ENCODE measurements at regions not wholly inside any gene's neighbourhood (a gene's known extent, or its start where the extent isn't known, plus 50 kb on each side); places are given as distances from the start of the nearest gene placed in this dataset.
A peak's percentile ranks its signal among the peaks of the same experiment; 100 is the strongest.

DNA sequence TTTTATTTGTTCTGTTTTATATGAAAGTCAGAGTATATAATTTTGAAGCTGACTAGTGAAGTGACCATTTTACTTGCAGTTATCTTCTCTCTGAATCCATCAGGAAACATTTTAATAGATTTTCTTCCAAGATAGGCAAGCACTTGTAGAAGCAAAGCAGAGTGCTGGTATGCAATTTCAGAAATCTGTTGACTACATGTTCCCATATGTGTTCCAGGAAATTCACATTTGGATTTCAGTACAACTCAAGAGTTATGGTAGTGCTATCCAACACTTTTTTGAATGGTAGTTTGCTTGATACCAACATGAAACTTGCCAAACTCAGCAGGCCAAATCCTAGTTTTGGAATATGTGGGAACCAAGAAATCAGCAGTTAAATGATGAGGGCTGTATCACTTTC lies 94.0 kb downstream of the CENPW start:
- no peaks in the 10 kb centered on the region for H3K36me3 ChIP-seq (ENCODE audit: low read depth, missing control alignments)
- intact Hi-C loops (cut with DNase I; ENCODE audit: low total_unique reads): no loop called here
- TF ChIP-seq, protein P1, sequence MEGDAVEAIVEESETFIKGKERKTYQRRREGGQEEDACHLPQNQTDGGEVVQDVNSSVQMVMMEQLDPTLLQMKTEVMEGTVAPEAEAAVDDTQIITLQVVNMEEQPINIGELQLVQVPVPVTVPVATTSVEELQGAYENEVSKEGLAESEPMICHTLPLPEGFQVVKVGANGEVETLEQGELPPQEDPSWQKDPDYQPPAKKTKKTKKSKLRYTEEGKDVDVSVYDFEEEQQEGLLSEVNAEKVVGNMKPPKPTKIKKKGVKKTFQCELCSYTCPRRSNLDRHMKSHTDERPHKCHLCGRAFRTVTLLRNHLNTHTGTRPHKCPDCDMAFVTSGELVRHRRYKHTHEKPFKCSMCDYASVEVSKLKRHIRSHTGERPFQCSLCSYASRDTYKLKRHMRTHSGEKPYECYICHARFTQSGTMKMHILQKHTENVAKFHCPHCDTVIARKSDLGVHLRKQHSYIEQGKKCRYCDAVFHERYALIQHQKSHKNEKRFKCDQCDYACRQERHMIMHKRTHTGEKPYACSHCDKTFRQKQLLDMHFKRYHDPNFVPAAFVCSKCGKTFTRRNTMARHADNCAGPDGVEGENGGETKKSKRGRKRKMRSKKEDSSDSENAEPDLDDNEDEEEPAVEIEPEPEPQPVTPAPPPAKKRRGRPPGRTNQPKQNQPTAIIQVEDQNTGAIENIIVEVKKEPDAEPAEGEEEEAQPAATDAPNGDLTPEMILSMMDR (IDR thresholded peaks at IDR 0.05): no peak
- no peak for TF ChIP-seq POLR2A (IDR thresholded peaks at IDR 0.05)
- H3K4me1 ChIP-seq: no peaks in the 10 kb centered on the region
- no peak overlapping the region for H3K4me3 ChIP-seq
- H3K9me3 ChIP-seq: no peaks in the 10 kb centered on the region
- no peak for DNase-seq
- no peaks in the 10 kb centered on the region for H3K27me3 ChIP-seq
- H3K27ac ChIP-seq: no peak overlapping the region

DNA sequence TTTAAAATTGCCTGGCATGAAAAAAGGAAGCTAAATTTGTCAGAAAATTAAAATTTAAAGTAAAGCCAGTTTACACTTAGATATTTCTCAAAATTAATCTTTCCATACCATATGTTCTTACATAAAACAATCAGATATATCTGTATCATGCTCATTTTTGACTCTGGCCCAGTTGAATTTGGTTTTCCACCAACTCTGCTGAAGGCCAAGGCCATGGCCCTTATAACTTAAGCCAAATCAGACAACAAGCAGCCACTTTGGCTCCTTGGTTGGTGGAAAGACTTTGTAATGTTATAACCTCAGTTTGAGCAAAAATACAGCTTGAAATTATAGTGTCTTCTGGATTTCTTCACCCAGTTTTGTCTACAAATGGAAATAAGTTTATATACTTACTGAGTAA lies 97.3 kb downstream of the CENPW start:
- intact Hi-C loops (cut with DNase I; ENCODE audit: low total_unique reads): no loop called here

DNA sequence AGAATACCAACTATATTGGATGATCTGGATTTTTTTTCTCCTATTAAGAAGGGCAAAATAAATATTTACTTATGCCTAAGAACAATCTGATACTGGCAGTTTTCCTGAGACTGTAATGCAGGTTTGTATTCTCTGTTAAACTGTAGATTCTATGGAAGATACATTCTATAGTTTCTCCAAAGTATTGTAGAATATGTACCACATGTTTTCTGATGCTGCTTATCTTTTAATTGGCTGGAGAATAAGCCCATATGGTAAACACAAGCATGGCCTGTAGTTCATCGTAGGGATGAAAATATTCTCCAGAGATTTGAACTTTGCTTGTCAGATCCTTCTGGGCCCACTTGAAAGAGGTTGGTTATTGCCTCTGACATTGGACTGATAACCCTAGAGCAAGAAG lies 99.1 kb downstream of the CENPW start:
- intact Hi-C loops (cut with DNase I; ENCODE audit: low total_unique reads): no loop called here
- Histone ChIP-seq H3K9me3 (no peaks in the 10 kb centered on the region), H3K36me3 (ENCODE audit: low read depth, missing control alignments) (no peaks in the 10 kb centered on the region), H3K4me1 (no peaks in the 10 kb centered on the region), H3K27ac (no peak overlapping the region), H3K27me3 (no peaks in the 10 kb centered on the region), H3K4me3 (no peak overlapping the region)
- no peak for TF ChIP-seq POLR2A (IDR thresholded peaks at IDR 0.05)
- TF ChIP-seq, protein P1 (IDR thresholded peaks at IDR 0.05): no peak
- 36 to 71% methylated on average over 1 of the region's 1 CpG for WGBS, 2 donors
- DNase-seq: no peak

More for the DNA sequence above, 97.3 kb downstream of the CENPW start:
- H3K4me3 ChIP-seq: no peak overlapping the region
- no peaks in the 10 kb centered on the region for H3K27me3 ChIP-seq
- TF ChIP-seq, protein P1 (IDR thresholded peaks at IDR 0.05): no peak
- no peak for TF ChIP-seq POLR2A (IDR thresholded peaks at IDR 0.05)
- H3K4me1 ChIP-seq: no peaks in the 10 kb centered on the region
- H3K27ac ChIP-seq: no peak overlapping the region
- peak; percentile 15 for DNase-seq
- H3K9me3 ChIP-seq: no peaks in the 10 kb centered on the region
- no peaks in the 10 kb centered on the region for H3K36me3 ChIP-seq (ENCODE audit: low read depth, missing control alignments)

DNA sequence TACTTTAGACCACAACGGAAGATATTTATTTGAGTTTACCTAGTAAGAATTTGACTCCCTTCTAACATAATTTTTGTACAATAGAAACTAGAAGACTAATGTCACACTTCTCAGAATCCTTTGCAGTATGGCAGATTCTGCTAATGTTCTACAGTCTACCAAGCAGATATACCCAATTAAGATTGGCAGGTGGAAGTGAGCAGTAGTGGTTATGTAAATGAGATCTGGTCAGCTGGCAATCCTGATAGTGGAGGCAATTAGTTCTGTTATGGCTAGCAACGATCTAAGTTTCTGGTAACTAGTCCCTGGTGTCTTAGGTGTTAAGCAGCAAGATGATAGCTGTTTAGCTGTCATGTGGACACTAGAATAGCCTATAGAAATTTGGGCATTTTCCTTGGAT lies 101.0 kb downstream of the CENPW start:
- 77 to 82% methylated on average over 2 of the region's 2 CpGs for WGBS, 2 donors
- intact Hi-C loops (cut with DNase I; ENCODE audit: low total_unique reads): no loop called here
- no peaks in the 10 kb centered on the region for H3K4me1 ChIP-seq

DNA sequence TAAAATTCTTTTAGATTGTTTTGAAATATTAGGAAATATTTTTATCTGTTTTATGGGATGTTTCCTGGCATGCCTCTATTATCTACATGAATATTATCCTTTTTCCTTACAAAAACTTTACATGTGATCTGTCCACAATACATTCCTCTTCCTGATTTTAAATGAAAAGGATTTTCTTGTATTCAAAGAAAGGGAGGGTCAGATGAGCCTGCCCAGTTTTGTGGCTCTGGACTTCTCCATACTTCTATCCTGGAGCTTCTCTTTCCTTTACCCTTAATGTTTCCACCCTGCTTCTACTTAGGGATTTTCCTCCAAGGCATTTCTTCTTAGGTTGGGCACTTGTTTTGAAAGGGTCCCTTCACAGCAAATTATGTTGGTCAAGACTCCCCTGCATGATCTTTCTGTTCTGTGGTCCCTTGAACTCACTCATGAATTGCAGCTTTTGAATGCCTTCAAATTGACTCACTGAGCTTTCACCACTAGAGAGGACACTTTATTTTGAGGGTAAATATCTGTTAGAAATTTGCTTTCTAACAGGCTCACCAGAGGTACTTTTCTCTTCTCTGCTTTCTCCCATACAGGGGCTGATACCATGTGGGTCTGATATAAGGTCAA lies 104.9 kb downstream of the CENPW start:
- intact Hi-C loops (cut with DNase I; ENCODE audit: low total_unique reads): no loop called here
- H3K4me3 ChIP-seq: no peak overlapping the region
- no peak overlapping the region for H3K27ac ChIP-seq

More for the DNA sequence above, 101.0 kb downstream of the CENPW start:
- no peak overlapping the region for H3K27ac ChIP-seq
- no peaks in the 10 kb centered on the region for H3K27me3 ChIP-seq
- DNase-seq: no peak
- H3K9me3 ChIP-seq: no peaks in the 10 kb centered on the region
- no peak for TF ChIP-seq POLR2A (IDR thresholded peaks at IDR 0.05)
- TF ChIP-seq, protein P1 (IDR thresholded peaks at IDR 0.05): no peak
- H3K4me3 ChIP-seq: no peak overlapping the region
- no peaks in the 10 kb centered on the region for H3K36me3 ChIP-seq (ENCODE audit: low read depth, missing control alignments)

More for the DNA sequence above, 104.9 kb downstream of the CENPW start:
- H3K9me3 ChIP-seq: no peaks in the 10 kb centered on the region
- TF ChIP-seq, protein P1 (IDR thresholded peaks at IDR 0.05): no peak
- TF ChIP-seq POLR2A (IDR thresholded peaks at IDR 0.05): no peak
- H3K4me1 ChIP-seq: no peaks in the 10 kb centered on the region
- DNase-seq: no peak
- no peaks in the 10 kb centered on the region for H3K36me3 ChIP-seq (ENCODE audit: low read depth, missing control alignments)
- H3K27me3 ChIP-seq: no peaks in the 10 kb centered on the region
